ENCODE measurements at regions not wholly inside any gene's neighbourhood (a gene's known extent, or its start where the extent isn't known, plus 50 kb on each side); places are given as distances from the start of the nearest gene placed in this dataset.

DNA sequence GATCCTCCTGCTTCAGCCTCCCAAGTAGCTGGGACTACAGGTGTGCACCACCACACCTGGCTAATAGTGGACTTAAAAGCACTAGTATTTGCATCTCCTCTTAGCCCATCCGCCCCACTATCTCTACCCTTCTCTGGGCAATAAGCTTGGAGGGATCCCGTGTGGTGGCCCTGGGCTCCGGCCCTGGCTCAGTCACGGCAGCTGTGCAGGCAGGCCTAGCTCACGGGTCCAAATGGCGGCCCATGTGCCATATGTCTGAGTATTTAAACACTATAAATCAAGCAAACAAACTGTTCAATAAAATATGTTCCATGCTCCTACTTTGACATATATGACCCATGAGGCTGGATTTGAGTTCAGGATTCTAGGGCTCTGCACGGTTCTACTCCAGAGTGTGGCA is 118.4 kb downstream of the BANF2 start:
- TF ChIP-seq, protein P1, sequence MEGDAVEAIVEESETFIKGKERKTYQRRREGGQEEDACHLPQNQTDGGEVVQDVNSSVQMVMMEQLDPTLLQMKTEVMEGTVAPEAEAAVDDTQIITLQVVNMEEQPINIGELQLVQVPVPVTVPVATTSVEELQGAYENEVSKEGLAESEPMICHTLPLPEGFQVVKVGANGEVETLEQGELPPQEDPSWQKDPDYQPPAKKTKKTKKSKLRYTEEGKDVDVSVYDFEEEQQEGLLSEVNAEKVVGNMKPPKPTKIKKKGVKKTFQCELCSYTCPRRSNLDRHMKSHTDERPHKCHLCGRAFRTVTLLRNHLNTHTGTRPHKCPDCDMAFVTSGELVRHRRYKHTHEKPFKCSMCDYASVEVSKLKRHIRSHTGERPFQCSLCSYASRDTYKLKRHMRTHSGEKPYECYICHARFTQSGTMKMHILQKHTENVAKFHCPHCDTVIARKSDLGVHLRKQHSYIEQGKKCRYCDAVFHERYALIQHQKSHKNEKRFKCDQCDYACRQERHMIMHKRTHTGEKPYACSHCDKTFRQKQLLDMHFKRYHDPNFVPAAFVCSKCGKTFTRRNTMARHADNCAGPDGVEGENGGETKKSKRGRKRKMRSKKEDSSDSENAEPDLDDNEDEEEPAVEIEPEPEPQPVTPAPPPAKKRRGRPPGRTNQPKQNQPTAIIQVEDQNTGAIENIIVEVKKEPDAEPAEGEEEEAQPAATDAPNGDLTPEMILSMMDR (IDR thresholded peaks at IDR 0.05): no peak
- no peak for TF ChIP-seq POLR2AphosphoS5 (IDR thresholded peaks at IDR 0.05)
- no peak for TF ChIP-seq POLR2A (IDR thresholded peaks at IDR 0.05)
- TF ChIP-seq EP300 (IDR thresholded peaks at IDR 0.05): no peak

Data from suprapubic skin (tissue), 4 donors.